Fibroblast of pulmonary artery (primary cell): ENCODE measurements at regions not wholly inside any gene's neighbourhood (a gene's known extent, or its start where the extent isn't known, plus 50 kb on each side); places are given as distances from the start of the nearest gene placed in this dataset.
"Not testable (repeated sequence)": the region's sequence is repeated elsewhere in the genome, so short reads cannot be mapped to it uniquely, and the experiment has no call there.

Experiments
- DNase-seq: peaks from one replicate; pipeline ENCODE4 v3.0.0-alpha.2; 2010; ENCODE audit warnings: low read depth
- H3K4me3 ChIP-seq: replicated peaks from 2 replicates; pipeline ENCODE4 v1.5.1; 2011; ENCODE audit warnings: low read depth, mild to moderate bottlenecking, control low read depth, low read length, moderate library complexity
- TF ChIP-seq, protein P1 (sequence below): IDR thresholded peaks from 2 replicates; pipeline ENCODE4 v1.5.1; 2011; ENCODE audit warnings: mild to moderate bottlenecking, control low read depth, low read length, inconsistent platforms; ENCODE audit errors: missing control alignments

GRCh38 chr3:144831955-144832716, 860.5 kb downstream of the DIPK2A start:
- H3K4me3 ChIP-seq: no peak overlapping the region
- TF ChIP-seq, protein P1, sequence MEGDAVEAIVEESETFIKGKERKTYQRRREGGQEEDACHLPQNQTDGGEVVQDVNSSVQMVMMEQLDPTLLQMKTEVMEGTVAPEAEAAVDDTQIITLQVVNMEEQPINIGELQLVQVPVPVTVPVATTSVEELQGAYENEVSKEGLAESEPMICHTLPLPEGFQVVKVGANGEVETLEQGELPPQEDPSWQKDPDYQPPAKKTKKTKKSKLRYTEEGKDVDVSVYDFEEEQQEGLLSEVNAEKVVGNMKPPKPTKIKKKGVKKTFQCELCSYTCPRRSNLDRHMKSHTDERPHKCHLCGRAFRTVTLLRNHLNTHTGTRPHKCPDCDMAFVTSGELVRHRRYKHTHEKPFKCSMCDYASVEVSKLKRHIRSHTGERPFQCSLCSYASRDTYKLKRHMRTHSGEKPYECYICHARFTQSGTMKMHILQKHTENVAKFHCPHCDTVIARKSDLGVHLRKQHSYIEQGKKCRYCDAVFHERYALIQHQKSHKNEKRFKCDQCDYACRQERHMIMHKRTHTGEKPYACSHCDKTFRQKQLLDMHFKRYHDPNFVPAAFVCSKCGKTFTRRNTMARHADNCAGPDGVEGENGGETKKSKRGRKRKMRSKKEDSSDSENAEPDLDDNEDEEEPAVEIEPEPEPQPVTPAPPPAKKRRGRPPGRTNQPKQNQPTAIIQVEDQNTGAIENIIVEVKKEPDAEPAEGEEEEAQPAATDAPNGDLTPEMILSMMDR: no peak
- no peak for DNase-seq

GRCh38 chr3:144839991-144840390, 868.4 kb downstream of the DIPK2A start:
- TF ChIP-seq, protein P1: no peak
- no peak overlapping the region for H3K4me3 ChIP-seq
- no peak for DNase-seq

GRCh38 chr3:144840866-144841265, 869.2 kb downstream of the DIPK2A start:
- DNase-seq: peak; percentile 60
- no peak overlapping the region for H3K4me3 ChIP-seq
- TF ChIP-seq, protein P1: no peak

- TF ChIP-seq, protein P1: peak; percentile 21
- H3K4me3 ChIP-seq: no peak overlapping the region
- peak; percentile 18 for DNase-seq
Measured at GRCh38 chr3:144843099-144843498, 871.5 kb downstream of the DIPK2A start.

GRCh38 chr3:144852999-144853398, 881.4 kb downstream of the DIPK2A start:
- TF ChIP-seq, protein P1: no peak
- no peak overlapping the region for H3K4me3 ChIP-seq

DNA sequence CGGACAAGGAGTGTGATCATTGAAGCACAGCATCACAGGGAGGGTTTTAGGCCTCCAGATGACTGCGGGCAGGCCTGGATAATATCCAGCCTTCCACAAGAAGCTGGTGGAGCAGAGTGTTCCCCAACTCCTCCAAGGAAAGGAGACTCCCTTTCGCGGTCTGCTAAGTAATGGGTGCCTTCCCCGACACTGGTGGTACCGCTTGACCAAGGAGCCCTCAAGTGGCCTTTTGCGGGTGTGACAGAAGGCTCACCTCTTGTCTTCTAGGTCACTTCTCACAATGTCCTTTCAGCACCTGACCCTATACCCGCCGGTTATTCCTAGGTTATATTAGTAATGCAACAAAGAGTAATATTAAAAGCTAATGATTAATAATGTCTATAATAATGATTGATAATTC, 882.4 kb downstream of the DIPK2A start:
- not testable (repeated sequence) for H3K4me3 ChIP-seq, DNase-seq

More at GRCh38 chr3:144852999-144853398, 881.4 kb downstream of the DIPK2A start:
- no peak for DNase-seq

GRCh38 chr3:144859161-144859560, 887.5 kb downstream of the DIPK2A start:
- no peak overlapping the region for H3K4me3 ChIP-seq
- TF ChIP-seq, protein P1: no peak
- no peak for DNase-seq
